ENCODE measurements at regions not wholly inside any gene's neighbourhood (a gene's known extent, or its start where the extent isn't known, plus 50 kb on each side); places are given as distances from the start of the nearest gene placed in this dataset.

- no peak overlapping the region for H3K4me3 ChIP-seq
- DNase-seq: no peak
- H3K27ac ChIP-seq: no peak overlapping the region
- no peaks in the 10 kb centered on the region for H3K9me3 ChIP-seq
- no peaks in the 10 kb centered on the region for H3K4me1 ChIP-seq
- 55 to 63% methylated on average over 7 of the region's 7 CpGs for WGBS, 2 donors
- no peaks in the 10 kb centered on the region for H3K36me3 ChIP-seq
- H3K27me3 ChIP-seq: no peaks in the 10 kb centered on the region
- intact Hi-C loops (cut with DNase I): no loop called here
- TF ChIP-seq POLR2A (IDR thresholded peaks at IDR 0.05): no peak
- TF ChIP-seq, protein P1, sequence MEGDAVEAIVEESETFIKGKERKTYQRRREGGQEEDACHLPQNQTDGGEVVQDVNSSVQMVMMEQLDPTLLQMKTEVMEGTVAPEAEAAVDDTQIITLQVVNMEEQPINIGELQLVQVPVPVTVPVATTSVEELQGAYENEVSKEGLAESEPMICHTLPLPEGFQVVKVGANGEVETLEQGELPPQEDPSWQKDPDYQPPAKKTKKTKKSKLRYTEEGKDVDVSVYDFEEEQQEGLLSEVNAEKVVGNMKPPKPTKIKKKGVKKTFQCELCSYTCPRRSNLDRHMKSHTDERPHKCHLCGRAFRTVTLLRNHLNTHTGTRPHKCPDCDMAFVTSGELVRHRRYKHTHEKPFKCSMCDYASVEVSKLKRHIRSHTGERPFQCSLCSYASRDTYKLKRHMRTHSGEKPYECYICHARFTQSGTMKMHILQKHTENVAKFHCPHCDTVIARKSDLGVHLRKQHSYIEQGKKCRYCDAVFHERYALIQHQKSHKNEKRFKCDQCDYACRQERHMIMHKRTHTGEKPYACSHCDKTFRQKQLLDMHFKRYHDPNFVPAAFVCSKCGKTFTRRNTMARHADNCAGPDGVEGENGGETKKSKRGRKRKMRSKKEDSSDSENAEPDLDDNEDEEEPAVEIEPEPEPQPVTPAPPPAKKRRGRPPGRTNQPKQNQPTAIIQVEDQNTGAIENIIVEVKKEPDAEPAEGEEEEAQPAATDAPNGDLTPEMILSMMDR (IDR thresholded peaks at IDR 0.05): no peak
Observed at GRCh38 chr2:221689140-221689539, 117.0 kb upstream of the EPHA4 start.

DNA sequence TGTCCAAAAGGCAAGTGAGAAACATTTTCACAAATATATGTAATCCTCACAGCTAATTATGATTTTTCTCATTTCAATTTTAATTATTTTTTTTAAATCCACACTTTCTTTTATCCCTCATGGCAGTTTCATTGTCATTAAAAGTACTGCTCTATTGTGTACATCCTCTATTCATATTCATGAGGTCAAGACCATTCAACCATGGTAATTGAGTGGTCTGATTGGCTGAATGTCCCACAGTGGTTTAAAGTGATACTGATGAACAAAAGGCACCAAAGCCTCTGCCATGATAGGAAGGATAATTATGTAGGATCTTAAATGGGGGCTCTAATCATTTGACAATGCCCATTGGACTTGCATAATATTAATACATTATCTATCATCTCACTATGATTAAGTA is 108.4 kb upstream of the EPHA4 start:
- no peaks in the 10 kb centered on the region for H3K4me1 ChIP-seq
- no peak for TF ChIP-seq POLR2A (IDR thresholded peaks at IDR 0.05)
- TF ChIP-seq, protein P1 (IDR thresholded peaks at IDR 0.05): no peak
- no peaks in the 10 kb centered on the region for H3K36me3 ChIP-seq
- intact Hi-C loops (cut with DNase I): no loop called here
- H3K27ac ChIP-seq: no peak overlapping the region
- H3K4me3 ChIP-seq: no peak overlapping the region
- H3K27me3 ChIP-seq: peaks cover 0 to 10% (median 0%) of the 10 kb centered on the region in 4 donors
- H3K9me3 ChIP-seq: no peaks in the 10 kb centered on the region
- no peak for DNase-seq

GRCh38 chr2:221677688-221678087 is 105.6 kb upstream of the EPHA4 start:
- intact Hi-C loops (cut with DNase I): no loop called here
- H3K27ac ChIP-seq: no peak overlapping the region
- 100% methylated on average over 1 of the region's 1 CpG for WGBS, 2 donors
- H3K4me3 ChIP-seq: no peak overlapping the region
- no peaks in the 10 kb centered on the region for H3K9me3 ChIP-seq
- no peaks in the 10 kb centered on the region for H3K4me1 ChIP-seq
- peaks cover 0 to 10% (median 0%) of the 10 kb centered on the region in 4 donors for H3K27me3 ChIP-seq
- no peak for TF ChIP-seq POLR2A (IDR thresholded peaks at IDR 0.05)
- TF ChIP-seq, protein P1 (IDR thresholded peaks at IDR 0.05): no peak
- H3K36me3 ChIP-seq: no peaks in the 10 kb centered on the region
- DNase-seq: no peak

GRCh38 chr2:221676566-221677172 is 104.6 kb upstream of the EPHA4 start:
- intact Hi-C loops (cut with DNase I): no loop called here

DNA sequence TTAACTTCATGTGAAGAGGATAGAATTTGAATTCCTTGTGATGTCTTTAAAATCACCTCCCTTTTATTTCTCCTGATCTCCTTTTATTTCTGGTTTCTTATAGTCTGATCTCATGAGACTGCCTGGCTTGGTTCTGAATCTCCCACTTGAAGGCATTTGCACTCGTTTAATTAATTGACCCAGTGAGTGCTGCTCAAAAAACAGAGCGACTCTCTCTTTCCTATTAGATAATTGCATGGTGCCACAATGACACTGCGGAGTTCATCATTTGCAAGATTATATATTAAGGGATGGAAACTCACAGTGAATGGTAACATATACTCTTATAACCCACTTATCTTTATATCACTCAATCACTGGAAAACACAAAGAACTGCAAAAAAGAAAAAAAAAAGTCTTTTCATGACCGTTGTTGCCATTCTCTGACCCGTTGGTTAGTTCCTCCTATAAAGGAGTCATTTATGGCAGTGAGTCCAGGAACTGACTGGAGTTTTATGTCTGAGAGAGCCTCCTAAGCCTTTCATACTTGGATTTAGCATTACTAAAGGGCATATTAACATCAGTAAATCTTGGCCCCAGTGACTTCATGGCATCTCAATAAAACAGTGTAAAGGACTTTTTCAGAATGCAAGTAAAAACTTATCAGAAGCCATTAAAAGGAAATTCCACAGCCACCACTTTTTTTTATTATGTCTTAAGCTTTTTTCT is 103.3 kb upstream of the EPHA4 start:
- peaks cover 0 to 7% (median 0%) of the 10 kb centered on the region in 4 donors for H3K27me3 ChIP-seq
- no peaks in the 10 kb centered on the region for H3K9me3 ChIP-seq
- H3K4me3 ChIP-seq: no peak overlapping the region
- H3K27ac ChIP-seq: no peak overlapping the region
- intact Hi-C loops (cut with DNase I): no loop called here
- DNase-seq: no peak
- no peaks in the 10 kb centered on the region for H3K36me3 ChIP-seq
- whole genome bisulfite sequencing, 2 donors: 59 to 63% methylated on average over 5 of the region's 5 CpGs
- H3K4me1 ChIP-seq: no peaks in the 10 kb centered on the region
- TF ChIP-seq POLR2A (IDR thresholded peaks at IDR 0.05): no peak

More at GRCh38 chr2:221676566-221677172, 104.6 kb upstream of the EPHA4 start:
- no peak overlapping the region for H3K27ac ChIP-seq
- TF ChIP-seq POLR2A (IDR thresholded peaks at IDR 0.05): no peak
- TF ChIP-seq, protein P1 (IDR thresholded peaks at IDR 0.05): no peak
- H3K27me3 ChIP-seq: peaks cover 0 to 7% (median 0%) of the 10 kb centered on the region in 4 donors
- H3K36me3 ChIP-seq: no peaks in the 10 kb centered on the region
- H3K4me3 ChIP-seq: no peak overlapping the region
- DNase-seq: no peak
- 36 to 58% methylated on average over 4 to 5 of the region's 6 CpGs for WGBS, 2 donors
- H3K9me3 ChIP-seq: no peaks in the 10 kb centered on the region
- no peaks in the 10 kb centered on the region for H3K4me1 ChIP-seq
